ENCODE measurements at regions not wholly inside any gene's neighbourhood (a gene's known extent, or its start where the extent isn't known, plus 50 kb on each side); places are given as distances from the start of the nearest gene placed in this dataset.

GRCh38 chr4:11790230-11790629 is 361.5 kb upstream of the HS3ST1 start:
- TF ChIP-seq, protein P1, sequence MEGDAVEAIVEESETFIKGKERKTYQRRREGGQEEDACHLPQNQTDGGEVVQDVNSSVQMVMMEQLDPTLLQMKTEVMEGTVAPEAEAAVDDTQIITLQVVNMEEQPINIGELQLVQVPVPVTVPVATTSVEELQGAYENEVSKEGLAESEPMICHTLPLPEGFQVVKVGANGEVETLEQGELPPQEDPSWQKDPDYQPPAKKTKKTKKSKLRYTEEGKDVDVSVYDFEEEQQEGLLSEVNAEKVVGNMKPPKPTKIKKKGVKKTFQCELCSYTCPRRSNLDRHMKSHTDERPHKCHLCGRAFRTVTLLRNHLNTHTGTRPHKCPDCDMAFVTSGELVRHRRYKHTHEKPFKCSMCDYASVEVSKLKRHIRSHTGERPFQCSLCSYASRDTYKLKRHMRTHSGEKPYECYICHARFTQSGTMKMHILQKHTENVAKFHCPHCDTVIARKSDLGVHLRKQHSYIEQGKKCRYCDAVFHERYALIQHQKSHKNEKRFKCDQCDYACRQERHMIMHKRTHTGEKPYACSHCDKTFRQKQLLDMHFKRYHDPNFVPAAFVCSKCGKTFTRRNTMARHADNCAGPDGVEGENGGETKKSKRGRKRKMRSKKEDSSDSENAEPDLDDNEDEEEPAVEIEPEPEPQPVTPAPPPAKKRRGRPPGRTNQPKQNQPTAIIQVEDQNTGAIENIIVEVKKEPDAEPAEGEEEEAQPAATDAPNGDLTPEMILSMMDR (IDR thresholded peaks at IDR 0.05), result no peak
- TF ChIP-seq EP300 (IDR thresholded peaks at IDR 0.05) (no peak), POLR2A (IDR thresholded peaks at IDR 0.05) (no peak)

Data from tibial nerve (tissue), 4 donors.